ENCODE measurements at regions not wholly inside any gene's neighbourhood (a gene's known extent, or its start where the extent isn't known, plus 50 kb on each side); places are given as distances from the start of the nearest gene placed in this dataset.

DNA sequence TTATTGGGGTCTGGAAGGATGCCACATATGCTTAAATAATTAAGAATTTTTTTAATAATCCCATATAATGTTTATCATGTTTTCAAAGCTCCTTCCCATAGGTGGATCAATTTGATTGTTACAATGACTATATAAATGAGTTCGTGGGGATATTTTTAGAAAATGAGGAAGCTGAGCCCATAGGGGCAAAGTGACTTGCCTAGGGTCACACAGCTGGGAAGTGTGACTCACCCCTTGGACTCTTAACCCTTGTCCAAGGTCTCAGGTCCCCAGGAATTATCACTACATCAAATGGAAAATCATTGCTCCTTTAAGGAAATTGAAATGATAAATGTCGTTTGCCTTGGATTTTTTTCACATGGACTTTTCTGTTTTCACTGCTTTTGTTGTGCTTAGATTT lies 161.2 kb upstream of the RGMA start:
- TF ChIP-seq GATA2 (IDR thresholded peaks at IDR 0.05; ENCODE audit: low read depth, low read length) (no peak), GATA3 (IDR thresholded peaks at IDR 0.05; ENCODE audit: low read depth, low read length) (no peak)

Data from SH-SY5Y (cell line).